WTC11 (cell line): ENCODE measurements at regions not wholly inside any gene's neighbourhood (a gene's known extent, or its start where the extent isn't known, plus 50 kb on each side); places are given as distances from the start of the nearest gene placed in this dataset.

Source experiments
- ATAC-seq: fragments of 200-7000 bp; cut with Tn5 transposase; 2 replicates; pipeline ENCODE4 v1.10.0; 2021; ENCODE audit warnings: mild to moderate bottlenecking, moderate library complexity
- CTCF ChIA-PET: fragments of 300-600 bp; sonication (Branson Sonifier 250); formaldehyde crosslinking; loops from one replicate; lab custom pipeline; 2021; ENCODE audit warnings: antibody characterized with exemption; lab: Charles Lee
- POLR2A ChIA-PET: fragments of 350-600 bp; sonication (Branson Sonifier 250); formaldehyde crosslinking; loops from one replicate; lab custom pipeline; 2021; ENCODE audit warnings: antibody characterized with exemption; lab: Charles Lee
- DNase-seq: peaks from one replicate; pipeline ENCODE4 v3.0.0; 2021; ENCODE audit warnings: low spot score
- H3K27ac Mint-ChIP-seq: 2 replicates; pipeline ENCODE4 v1.8.0; 2021; ENCODE audit warnings: mixed read lengths
- H3K27me3 Mint-ChIP-seq: 2 replicates; pipeline ENCODE4 v1.8.0; 2021; ENCODE audit warnings: low read depth, mild to moderate bottlenecking, moderate library complexity, mixed read lengths
- H3K36me3 Mint-ChIP-seq: 2 replicates; pipeline ENCODE4 v1.8.0; 2021; ENCODE audit warnings: mixed read lengths
- H3K4me1 Mint-ChIP-seq: 2 replicates; pipeline ENCODE4 v1.8.0; 2022; ENCODE audit warnings: mixed read lengths
- H3K4me3 Mint-ChIP-seq: 2 replicates; pipeline ENCODE4 v1.8.0; 2021; ENCODE audit warnings: mild to moderate bottlenecking, moderate library complexity, mixed read lengths
- H3K9me3 Mint-ChIP-seq: 2 replicates; pipeline ENCODE4 v1.8.0; 2021; ENCODE audit warnings: mixed read lengths
- AFF4 ChIP-seq: sonication (generic); formaldehyde crosslinking; IDR thresholded peaks from 2 replicates; pipeline ENCODE4 v1.8.1; 2023; ENCODE audit warnings: mild to moderate bottlenecking, missing genetic modification reagents, borderline replicate concordance
- CREB1 ChIP-seq: sonication (generic); formaldehyde crosslinking; IDR thresholded peaks from 2 replicates; pipeline ENCODE4 v1.8.0; 2023; ENCODE audit warnings: mild to moderate bottlenecking, missing genetic modification reagents
- ELF4 ChIP-seq: sonication (generic); formaldehyde crosslinking; IDR thresholded peaks from 2 replicates; pipeline ENCODE4 v1.8.1; 2022; ENCODE audit warnings: low read depth, mild to moderate bottlenecking, moderate library complexity, missing genetic modification reagents
- FOXJ3 ChIP-seq: sonication (generic); formaldehyde crosslinking; IDR thresholded peaks from 2 replicates; pipeline ENCODE4 v1.9.0; 2021; ENCODE audit warnings: missing genetic modification reagents, mild to moderate bottlenecking, borderline replicate concordance
- NR2C2 ChIP-seq: sonication (generic); formaldehyde crosslinking; IDR thresholded peaks from 2 replicates; pipeline ENCODE4 v1.8.0; 2022; ENCODE audit warnings: mild to moderate bottlenecking, missing genetic modification reagents
- SP1 ChIP-seq: sonication (generic); formaldehyde crosslinking; conservative IDR thresholded peaks from 2 replicates; pipeline ENCODE4 v1.8.1; 2022; ENCODE audit warnings: missing genetic modification reagents
- TCF7 ChIP-seq: sonication (generic); formaldehyde crosslinking; IDR thresholded peaks from 2 replicates; pipeline ENCODE4 v1.8.0; 2022; ENCODE audit warnings: mild to moderate bottlenecking, low read depth, missing genetic modification reagents, moderate library complexity
- TP53 ChIP-seq: sonication (generic); formaldehyde crosslinking; IDR thresholded peaks from 2 replicates; pipeline ENCODE4 v1.8.1; 2023; ENCODE audit warnings: mild to moderate bottlenecking, missing genetic modification reagents
- ZNF425 ChIP-seq: fragments of 250-450 bp; sonication (Bioruptor Pico); conservative IDR thresholded peaks from 2 replicates; pipeline ENCODE4 v1.9.0; 2021; ENCODE audit warnings: mild to moderate bottlenecking
- ZSCAN18 ChIP-seq: fragments of 250-450 bp; sonication (Bioruptor Pico); IDR thresholded peaks from 2 replicates; pipeline ENCODE4 v2.1.2; 2022; ENCODE audit warnings: mild to moderate bottlenecking, moderate library complexity
- TF ChIP-seq, protein P1 (sequence below): sonication (generic); formaldehyde crosslinking; IDR thresholded peaks from 2 replicates; pipeline ENCODE4 v1.8.0; 2022; ENCODE audit warnings: mild to moderate bottlenecking, missing genetic modification reagents
- TF ChIP-seq, protein P2 (sequence below): sonication (generic); formaldehyde crosslinking; IDR thresholded peaks from 2 replicates; pipeline ENCODE4 v1.8.0; 2022; ENCODE audit warnings: mild to moderate bottlenecking, missing genetic modification reagents
- TF ChIP-seq, protein P3 (sequence below): sonication (generic); formaldehyde crosslinking; IDR thresholded peaks from 2 replicates; pipeline ENCODE4 v1.8.1; 2023; ENCODE audit warnings: mild to moderate bottlenecking, moderate library complexity, missing genetic modification reagents
- TF ChIP-seq, protein P4 (sequence below): sonication (generic); formaldehyde crosslinking; IDR thresholded peaks from 2 replicates; pipeline ENCODE4 v1.8.0; 2023; ENCODE audit warnings: missing genetic modification reagents, mild to moderate bottlenecking, borderline replicate concordance
- TF ChIP-seq, protein P5 (sequence below): sonication (generic); formaldehyde crosslinking; IDR thresholded peaks from 2 replicates; pipeline ENCODE4 v1.8.1; 2022; ENCODE audit warnings: low read depth, mild to moderate bottlenecking, moderate library complexity, missing genetic modification reagents, borderline replicate concordance

GRCh38 chr2:57886161-57886786 lies 160.3 kb upstream of the VRK2 start:
- H3K36me3 Mint-ChIP-seq: no peaks in the 10 kb centered on the region
- no peak overlapping the region for H3K27ac Mint-ChIP-seq
- H3K27me3 Mint-ChIP-seq: no peaks in the 10 kb centered on the region
- no peaks in the 10 kb centered on the region for H3K9me3 Mint-ChIP-seq
- CTCF ChIA-PET: no interaction called here
- no peak for DNase-seq
- no peak for ATAC-seq
- H3K4me1 Mint-ChIP-seq: 0 out of 2 replicates have a peak, but pooled peaks cover 6% of the 10 kb centered on the region
- TF ChIP-seq ZNF425 (no peak), SP1 (no peak), TCF7 (CRISPR knock-in tag) (no peak), TP53 (CRISPR knock-in tag) (no peak), FOXJ3 (CRISPR knock-in tag) (no peak), AFF4 (CRISPR knock-in tag) (no peak), CREB1 (CRISPR knock-in tag) (no peak), NR2C2 (CRISPR knock-in tag) (no peak)
- TF ChIP-seq, protein P1, sequence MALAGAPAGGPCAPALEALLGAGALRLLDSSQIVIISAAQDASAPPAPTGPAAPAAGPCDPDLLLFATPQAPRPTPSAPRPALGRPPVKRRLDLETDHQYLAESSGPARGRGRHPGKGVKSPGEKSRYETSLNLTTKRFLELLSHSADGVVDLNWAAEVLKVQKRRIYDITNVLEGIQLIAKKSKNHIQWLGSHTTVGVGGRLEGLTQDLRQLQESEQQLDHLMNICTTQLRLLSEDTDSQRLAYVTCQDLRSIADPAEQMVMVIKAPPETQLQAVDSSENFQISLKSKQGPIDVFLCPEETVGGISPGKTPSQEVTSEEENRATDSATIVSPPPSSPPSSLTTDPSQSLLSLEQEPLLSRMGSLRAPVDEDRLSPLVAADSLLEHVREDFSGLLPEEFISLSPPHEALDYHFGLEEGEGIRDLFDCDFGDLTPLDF (CRISPR knock-in tag): no peak
- TF ChIP-seq, protein P2, sequence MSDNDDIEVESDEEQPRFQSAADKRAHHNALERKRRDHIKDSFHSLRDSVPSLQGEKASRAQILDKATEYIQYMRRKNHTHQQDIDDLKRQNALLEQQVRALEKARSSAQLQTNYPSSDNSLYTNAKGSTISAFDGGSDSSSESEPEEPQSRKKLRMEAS (CRISPR knock-in tag): no peak
- TF ChIP-seq, protein P3, sequence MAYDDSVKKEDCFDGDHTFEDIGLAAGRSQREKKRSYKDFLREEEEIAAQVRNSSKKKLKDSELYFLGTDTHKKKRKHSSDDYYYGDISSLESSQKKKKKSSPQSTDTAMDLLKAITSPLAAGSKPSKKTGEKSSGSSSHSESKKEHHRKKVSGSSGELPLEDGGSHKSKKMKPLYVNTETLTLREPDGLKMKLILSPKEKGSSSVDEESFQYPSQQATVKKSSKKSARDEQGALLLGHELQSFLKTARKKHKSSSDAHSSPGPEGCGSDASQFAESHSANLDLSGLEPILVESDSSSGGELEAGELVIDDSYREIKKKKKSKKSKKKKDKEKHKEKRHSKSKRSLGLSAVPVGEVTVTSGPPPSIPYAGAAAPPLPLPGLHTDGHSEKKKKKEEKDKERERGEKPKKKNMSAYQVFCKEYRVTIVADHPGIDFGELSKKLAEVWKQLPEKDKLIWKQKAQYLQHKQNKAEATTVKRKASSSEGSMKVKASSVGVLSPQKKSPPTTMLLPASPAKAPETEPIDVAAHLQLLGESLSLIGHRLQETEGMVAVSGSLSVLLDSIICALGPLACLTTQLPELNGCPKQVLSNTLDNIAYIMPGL: no peak
- TF ChIP-seq, all 79 proteins: peak for 0
- POLR2A ChIA-PET: no interaction called here
- H3K4me3 Mint-ChIP-seq: no peak overlapping the region

GRCh38 chr2:57888463-57888862 lies 158.1 kb upstream of the VRK2 start:
- H3K27me3 Mint-ChIP-seq: no peaks in the 10 kb centered on the region
- H3K9me3 Mint-ChIP-seq: no peaks in the 10 kb centered on the region
- DNase-seq (no peak), ATAC-seq (no peak)
- H3K4me3 Mint-ChIP-seq: no peak overlapping the region
- CTCF ChIA-PET: interaction anchor here (0.9 kb wide), 1 partner anchor 14 kb away, joined by 3 read pairs; no protein-coding TSS in a partner anchor
- no peak overlapping the region for H3K27ac Mint-ChIP-seq
- POLR2A ChIA-PET: no interaction called here
- H3K36me3 Mint-ChIP-seq: no peaks in the 10 kb centered on the region
- 0 out of 2 replicates have a peak, but pooled peaks cover 6% of the 10 kb centered on the region for H3K4me1 Mint-ChIP-seq
- TF ChIP-seq FOXJ3 (CRISPR knock-in tag) (no peak), ZSCAN18 (CRISPR knock-in tag) (no peak), ELF4 (CRISPR knock-in tag) (no peak)
- TF ChIP-seq, protein P4, sequence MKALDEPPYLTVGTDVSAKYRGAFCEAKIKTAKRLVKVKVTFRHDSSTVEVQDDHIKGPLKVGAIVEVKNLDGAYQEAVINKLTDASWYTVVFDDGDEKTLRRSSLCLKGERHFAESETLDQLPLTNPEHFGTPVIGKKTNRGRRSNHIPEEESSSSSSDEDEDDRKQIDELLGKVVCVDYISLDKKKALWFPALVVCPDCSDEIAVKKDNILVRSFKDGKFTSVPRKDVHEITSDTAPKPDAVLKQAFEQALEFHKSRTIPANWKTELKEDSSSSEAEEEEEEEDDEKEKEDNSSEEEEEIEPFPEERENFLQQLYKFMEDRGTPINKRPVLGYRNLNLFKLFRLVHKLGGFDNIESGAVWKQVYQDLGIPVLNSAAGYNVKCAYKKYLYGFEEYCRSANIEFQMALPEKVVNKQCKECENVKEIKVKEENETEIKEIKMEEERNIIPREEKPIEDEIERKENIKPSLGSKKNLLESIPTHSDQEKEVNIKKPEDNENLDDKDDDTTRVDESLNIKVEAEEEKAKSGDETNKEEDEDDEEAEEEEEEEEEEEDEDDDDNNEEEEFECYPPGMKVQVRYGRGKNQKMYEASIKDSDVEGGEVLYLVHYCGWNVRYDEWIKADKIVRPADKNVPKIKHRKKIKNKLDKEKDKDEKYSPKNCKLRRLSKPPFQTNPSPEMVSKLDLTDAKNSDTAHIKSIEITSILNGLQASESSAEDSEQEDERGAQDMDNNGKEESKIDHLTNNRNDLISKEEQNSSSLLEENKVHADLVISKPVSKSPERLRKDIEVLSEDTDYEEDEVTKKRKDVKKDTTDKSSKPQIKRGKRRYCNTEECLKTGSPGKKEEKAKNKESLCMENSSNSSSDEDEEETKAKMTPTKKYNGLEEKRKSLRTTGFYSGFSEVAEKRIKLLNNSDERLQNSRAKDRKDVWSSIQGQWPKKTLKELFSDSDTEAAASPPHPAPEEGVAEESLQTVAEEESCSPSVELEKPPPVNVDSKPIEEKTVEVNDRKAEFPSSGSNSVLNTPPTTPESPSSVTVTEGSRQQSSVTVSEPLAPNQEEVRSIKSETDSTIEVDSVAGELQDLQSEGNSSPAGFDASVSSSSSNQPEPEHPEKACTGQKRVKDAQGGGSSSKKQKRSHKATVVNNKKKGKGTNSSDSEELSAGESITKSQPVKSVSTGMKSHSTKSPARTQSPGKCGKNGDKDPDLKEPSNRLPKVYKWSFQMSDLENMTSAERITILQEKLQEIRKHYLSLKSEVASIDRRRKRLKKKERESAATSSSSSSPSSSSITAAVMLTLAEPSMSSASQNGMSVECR: no peak
- TF ChIP-seq, protein P5, sequence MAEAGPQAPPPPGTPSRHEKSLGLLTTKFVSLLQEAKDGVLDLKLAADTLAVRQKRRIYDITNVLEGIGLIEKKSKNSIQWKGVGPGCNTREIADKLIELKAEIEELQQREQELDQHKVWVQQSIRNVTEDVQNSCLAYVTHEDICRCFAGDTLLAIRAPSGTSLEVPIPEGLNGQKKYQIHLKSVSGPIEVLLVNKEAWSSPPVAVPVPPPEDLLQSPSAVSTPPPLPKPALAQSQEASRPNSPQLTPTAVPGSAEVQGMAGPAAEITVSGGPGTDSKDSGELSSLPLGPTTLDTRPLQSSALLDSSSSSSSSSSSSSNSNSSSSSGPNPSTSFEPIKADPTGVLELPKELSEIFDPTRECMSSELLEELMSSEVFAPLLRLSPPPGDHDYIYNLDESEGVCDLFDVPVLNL (CRISPR knock-in tag): no peak
